ENCODE measurements at regions not wholly inside any gene's neighbourhood (a gene's known extent, or its start where the extent isn't known, plus 50 kb on each side); places are given as distances from the start of the nearest gene placed in this dataset.

DNA sequence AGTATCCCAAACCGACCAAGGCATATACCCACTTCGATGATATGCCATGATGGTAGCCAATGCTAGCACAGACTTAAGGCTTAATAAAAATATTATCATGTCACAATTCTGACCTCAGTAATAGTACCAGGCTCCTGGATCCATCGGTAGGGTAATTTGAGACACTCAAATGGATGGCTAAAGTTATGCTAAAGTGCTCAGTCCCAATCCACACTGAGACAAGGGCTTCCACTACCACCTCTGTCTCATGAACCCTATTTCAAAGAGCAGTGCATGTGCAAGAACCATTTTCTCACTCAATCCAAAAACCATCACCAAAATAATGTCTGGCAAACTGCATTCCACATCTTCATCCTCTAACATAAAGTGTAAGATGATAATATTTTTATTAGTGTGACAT lies 122.4 kb upstream of the KRR1 start (continued):
- TF ChIP-seq SMC3 (IDR thresholded peaks at IDR 0.05; ENCODE audit: low read depth, low read length) (no peak), EP300 (IDR thresholded peaks at IDR 0.05; ENCODE audit: borderline replicate concordance in 1 of 2, low read depth in 1 of 2, low read length in 1 of 2) (no peak), YY1 (IDR thresholded peaks at IDR 0.05; ENCODE audit: low read depth) (no peak), NRF1 (IDR thresholded peaks at IDR 0.05; ENCODE audit: low read depth, low read length) (no peak), RCOR1 (IDR thresholded peaks at IDR 0.05; ENCODE audit: low read length) (no peak)
- TF ChIP-seq, protein P1, sequence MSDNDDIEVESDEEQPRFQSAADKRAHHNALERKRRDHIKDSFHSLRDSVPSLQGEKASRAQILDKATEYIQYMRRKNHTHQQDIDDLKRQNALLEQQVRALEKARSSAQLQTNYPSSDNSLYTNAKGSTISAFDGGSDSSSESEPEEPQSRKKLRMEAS (IDR thresholded peaks at IDR 0.05; ENCODE audit: low read depth): no peak

DNA sequence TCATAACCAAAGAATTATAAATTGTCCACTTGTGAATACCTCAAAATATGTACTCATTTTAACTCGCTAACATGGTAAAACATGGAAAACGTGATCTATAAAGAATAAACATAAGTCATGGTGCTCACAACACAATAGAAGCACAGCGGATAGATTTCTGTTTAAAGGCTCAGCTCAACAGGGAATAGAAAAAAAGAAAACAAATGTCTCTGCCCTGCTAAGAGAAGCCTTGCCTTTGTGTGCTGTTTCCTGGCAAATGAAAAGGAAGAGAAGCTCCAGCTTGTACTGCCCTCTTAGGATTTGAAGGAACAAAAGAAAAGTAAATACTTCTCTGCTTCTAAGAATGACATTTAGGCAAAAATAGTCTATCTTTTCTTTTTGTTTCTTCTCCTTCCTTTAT lies 121.0 kb upstream of the KRR1 start:
- no peaks in the 10 kb centered on the region for H3K36me3 ChIP-seq (replicated peaks in 1 of 2; ENCODE audit: control insufficient read depth in 1 of 2, insufficient read depth in 2 of 2, low read length in 1 of 2)
- no peaks in the 10 kb centered on the region for H3K9me2 ChIP-seq
- H3K27ac ChIP-seq (ENCODE audit: low read depth in 2 of 2, low read length in 1 of 2): no peak overlapping the region
- no peaks in the 10 kb centered on the region for H4K20me1 ChIP-seq (ENCODE audit: insufficient read depth)
- no peaks in the 10 kb centered on the region for H3K27me3 ChIP-seq (ENCODE audit: insufficient read depth)
- peaks cover 4% of the 10 kb centered on the region for H3F3A ChIP-seq (replicated peaks; ENCODE audit: insufficient read depth)
- ChIA-PET CTCF (interaction anchor here (0.7 kb wide), 1 partner anchor 11 kb away, joined by 3 read pairs; no protein-coding TSS in a partner anchor), POLR2A (no interaction called here)
- DNase-seq: no peak
- no peaks in the 10 kb centered on the region for H3K4me1 ChIP-seq (ENCODE audit: control insufficient read depth in 1 of 2, insufficient read depth in 2 of 2, low read depth in 1 of 2, low read length in 1 of 2)
- H3K4me3 ChIP-seq (ENCODE audit: low read depth in 2 of 2, low read length in 1 of 2): no peak overlapping the region
- H3K79me2 ChIP-seq (ENCODE audit: insufficient read depth): no peaks in the 10 kb centered on the region
- no peak overlapping the region for H3K4me2 ChIP-seq
- H3K9me3 ChIP-seq: no peaks in the 10 kb centered on the region
- TF ChIP-seq EZH2phosphoT487 (IDR thresholded peaks at IDR 0.05; ENCODE audit: borderline replicate concordance, low read depth): no peak
- no peak for TF ChIP-seq RAD21 (IDR thresholded peaks at IDR 0.05; ENCODE audit: low read length)
- H3K9ac ChIP-seq: no peak overlapping the region
- 95% methylated on average over 3 of the region's 3 CpGs for WGBS (ENCODE audit: low lambda C conversion rate)
- H2AFZ ChIP-seq (ENCODE audit: low read depth): 0 out of 2 replicates have a peak overlapping the region, but pooled peaks have one; percentile 42

DNA sequence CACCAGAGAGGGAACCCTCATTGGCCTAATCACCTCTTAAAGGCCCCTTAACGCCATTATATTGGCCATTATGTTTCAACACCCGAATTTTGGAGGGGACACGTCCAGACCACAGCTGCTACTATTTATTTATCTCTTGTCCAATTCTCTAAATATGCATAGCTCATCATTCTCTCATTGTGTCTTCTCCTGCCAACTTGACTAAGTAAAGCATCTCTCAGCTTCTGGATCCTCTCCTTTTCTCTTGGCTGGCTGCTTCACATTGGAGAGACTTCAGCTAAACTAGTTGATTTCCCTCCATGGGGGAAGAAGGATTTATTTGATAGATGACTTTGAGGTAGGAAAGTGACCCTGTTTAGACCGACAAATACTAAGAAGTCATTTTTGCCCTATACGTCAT lies 120.4 kb upstream of the KRR1 start:
- peaks cover 3% of the 10 kb centered on the region for H3F3A ChIP-seq (replicated peaks; ENCODE audit: insufficient read depth)
- no peaks in the 10 kb centered on the region for H4K20me1 ChIP-seq (ENCODE audit: insufficient read depth)
- ChIA-PET POLR2A (no interaction called here), CTCF (interaction anchor here (0.7 to 1.3 kb wide), 2 partner anchors 12 to 14 kb away, joined by 3 read pairs; no protein-coding TSS in a partner anchor)
- H3K79me2 ChIP-seq (ENCODE audit: insufficient read depth): no peaks in the 10 kb centered on the region
- no peak for DNase-seq
- no peak overlapping the region for H2AFZ ChIP-seq (ENCODE audit: low read depth)
- H3K4me2 ChIP-seq: no peak overlapping the region
- no peak overlapping the region for H3K4me3 ChIP-seq (ENCODE audit: low read depth in 2 of 2, low read length in 1 of 2)
- TF ChIP-seq, protein P2, sequence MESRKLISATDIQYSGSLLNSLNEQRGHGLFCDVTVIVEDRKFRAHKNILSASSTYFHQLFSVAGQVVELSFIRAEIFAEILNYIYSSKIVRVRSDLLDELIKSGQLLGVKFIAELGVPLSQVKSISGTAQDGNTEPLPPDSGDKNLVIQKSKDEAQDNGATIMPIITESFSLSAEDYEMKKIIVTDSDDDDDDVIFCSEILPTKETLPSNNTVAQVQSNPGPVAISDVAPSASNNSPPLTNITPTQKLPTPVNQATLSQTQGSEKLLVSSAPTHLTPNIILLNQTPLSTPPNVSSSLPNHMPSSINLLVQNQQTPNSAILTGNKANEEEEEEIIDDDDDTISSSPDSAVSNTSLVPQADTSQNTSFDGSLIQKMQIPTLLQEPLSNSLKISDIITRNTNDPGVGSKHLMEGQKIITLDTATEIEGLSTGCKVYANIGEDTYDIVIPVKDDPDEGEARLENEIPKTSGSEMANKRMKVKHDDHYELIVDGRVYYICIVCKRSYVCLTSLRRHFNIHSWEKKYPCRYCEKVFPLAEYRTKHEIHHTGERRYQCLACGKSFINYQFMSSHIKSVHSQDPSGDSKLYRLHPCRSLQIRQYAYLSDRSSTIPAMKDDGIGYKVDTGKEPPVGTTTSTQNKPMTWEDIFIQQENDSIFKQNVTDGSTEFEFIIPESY (IDR thresholded peaks at IDR 0.05; ENCODE audit: borderline replicate concordance, low read depth): no peak
- TF ChIP-seq, protein P3, sequence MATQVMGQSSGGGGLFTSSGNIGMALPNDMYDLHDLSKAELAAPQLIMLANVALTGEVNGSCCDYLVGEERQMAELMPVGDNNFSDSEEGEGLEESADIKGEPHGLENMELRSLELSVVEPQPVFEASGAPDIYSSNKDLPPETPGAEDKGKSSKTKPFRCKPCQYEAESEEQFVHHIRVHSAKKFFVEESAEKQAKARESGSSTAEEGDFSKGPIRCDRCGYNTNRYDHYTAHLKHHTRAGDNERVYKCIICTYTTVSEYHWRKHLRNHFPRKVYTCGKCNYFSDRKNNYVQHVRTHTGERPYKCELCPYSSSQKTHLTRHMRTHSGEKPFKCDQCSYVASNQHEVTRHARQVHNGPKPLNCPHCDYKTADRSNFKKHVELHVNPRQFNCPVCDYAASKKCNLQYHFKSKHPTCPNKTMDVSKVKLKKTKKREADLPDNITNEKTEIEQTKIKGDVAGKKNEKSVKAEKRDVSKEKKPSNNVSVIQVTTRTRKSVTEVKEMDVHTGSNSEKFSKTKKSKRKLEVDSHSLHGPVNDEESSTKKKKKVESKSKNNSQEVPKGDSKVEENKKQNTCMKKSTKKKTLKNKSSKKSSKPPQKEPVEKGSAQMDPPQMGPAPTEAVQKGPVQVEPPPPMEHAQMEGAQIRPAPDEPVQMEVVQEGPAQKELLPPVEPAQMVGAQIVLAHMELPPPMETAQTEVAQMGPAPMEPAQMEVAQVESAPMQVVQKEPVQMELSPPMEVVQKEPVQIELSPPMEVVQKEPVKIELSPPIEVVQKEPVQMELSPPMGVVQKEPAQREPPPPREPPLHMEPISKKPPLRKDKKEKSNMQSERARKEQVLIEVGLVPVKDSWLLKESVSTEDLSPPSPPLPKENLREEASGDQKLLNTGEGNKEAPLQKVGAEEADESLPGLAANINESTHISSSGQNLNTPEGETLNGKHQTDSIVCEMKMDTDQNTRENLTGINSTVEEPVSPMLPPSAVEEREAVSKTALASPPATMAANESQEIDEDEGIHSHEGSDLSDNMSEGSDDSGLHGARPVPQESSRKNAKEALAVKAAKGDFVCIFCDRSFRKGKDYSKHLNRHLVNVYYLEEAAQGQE (IDR thresholded peaks at IDR 0.05; ENCODE audit: low read depth, low read length): no peak
- H3K9me2 ChIP-seq: no peaks in the 10 kb centered on the region
- H3K27me3 ChIP-seq (ENCODE audit: insufficient read depth): no peaks in the 10 kb centered on the region
- no peak overlapping the region for H3K27ac ChIP-seq (ENCODE audit: low read depth in 2 of 2, low read length in 1 of 2)
- H3K9ac ChIP-seq: no peak overlapping the region
- H3K4me1 ChIP-seq (ENCODE audit: control insufficient read depth in 1 of 2, insufficient read depth in 2 of 2, low read depth in 1 of 2, low read length in 1 of 2): no peaks in the 10 kb centered on the region
- H3K9me3 ChIP-seq: no peaks in the 10 kb centered on the region
- 88% methylated on average over 5 of the region's 5 CpGs for WGBS (ENCODE audit: low lambda C conversion rate)
- H3K36me3 ChIP-seq (replicated peaks in 1 of 2; ENCODE audit: control insufficient read depth in 1 of 2, insufficient read depth in 2 of 2, low read length in 1 of 2): no peaks in the 10 kb centered on the region
